T-helper 2 cell treated with Interferon-gamma antibody and Interleukin-4, amounts not matched to agents 5 μg/mL and 100 μg/mL, for 36 hours (primary cell): ENCODE measurements at regions not wholly inside any gene's neighbourhood (a gene's known extent, or its start where the extent isn't known, plus 50 kb on each side); places are given as distances from the start of the nearest gene placed in this dataset.

Experiments used
- DNase-seq: peaks from one replicate; pipeline ENCODE4 v3.0.0; 2021; ENCODE audit warnings: low spot score
- H3K27ac Mint-ChIP-seq: one replicate; pipeline ENCODE4 v1.8.0; 2021; ENCODE audit warnings: mild to moderate bottlenecking, mixed read lengths
- H3K27me3 Mint-ChIP-seq: one replicate; pipeline ENCODE4 v1.8.0; 2021; ENCODE audit warnings: low read depth, mixed read lengths
- H3K36me3 Mint-ChIP-seq: one replicate; pipeline ENCODE4 v1.8.0; 2021; ENCODE audit warnings: low read depth, mixed read lengths
- H3K4me1 Mint-ChIP-seq: one replicate; pipeline ENCODE4 v1.8.0; 2021; ENCODE audit warnings: low read depth, mixed read lengths
- H3K4me3 Mint-ChIP-seq: one replicate; pipeline ENCODE4 v1.8.0; 2022; ENCODE audit warnings: mild to moderate bottlenecking, moderate library complexity, mixed read lengths
- H3K9me3 Mint-ChIP-seq: one replicate; pipeline ENCODE4 v1.8.0; 2021; ENCODE audit warnings: mixed read lengths

DNA sequence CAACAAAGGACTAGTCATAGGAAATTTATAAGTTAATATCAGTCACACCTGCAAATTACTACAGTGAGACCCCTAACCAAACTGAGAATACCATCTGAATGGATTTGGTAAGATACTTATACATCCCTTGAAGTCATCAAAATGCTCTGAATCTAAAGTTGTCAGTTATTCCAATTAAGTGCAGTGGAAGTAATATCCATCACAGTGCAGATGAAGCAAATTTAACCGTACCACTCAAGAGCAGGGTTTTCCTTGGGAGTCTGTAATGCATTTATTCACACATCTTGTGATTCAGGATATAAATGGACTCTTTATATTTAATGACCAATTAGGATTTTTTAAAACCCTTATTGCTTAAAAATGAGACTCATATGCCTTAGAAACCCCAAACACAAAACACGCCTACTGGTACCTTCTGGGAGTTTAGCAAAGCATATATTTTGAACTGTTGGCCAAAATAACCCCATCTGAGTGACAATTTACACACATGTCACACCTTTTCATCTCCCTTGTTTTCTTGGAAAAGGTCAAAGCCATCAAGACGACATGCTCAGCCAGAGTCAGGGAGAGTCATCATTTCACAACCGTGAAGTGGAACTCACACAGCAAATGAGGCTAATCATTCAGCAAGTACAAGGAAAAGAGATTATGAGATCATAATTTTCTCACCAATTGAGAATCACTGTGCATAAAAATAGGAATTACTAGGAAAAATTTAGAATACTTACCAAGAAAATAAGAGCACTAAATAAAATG, 303.7 kb downstream of the HNRNPD start:
- Mint-ChIP-seq H3K4me3 (no peak overlapping the region), H3K36me3 (no peaks in the 10 kb centered on the region), H3K27ac (no peak overlapping the region), H3K27me3 (no peaks in the 10 kb centered on the region), H3K4me1 (no peaks in the 10 kb centered on the region), H3K9me3 (no peaks in the 10 kb centered on the region)
- DNase-seq: no peak

GRCh38 chr4:82063017-82063416, 310.8 kb downstream of the HNRNPD start:
- H3K27me3 Mint-ChIP-seq: no peaks in the 10 kb centered on the region

GRCh38 chr4:82057990-82058544, 315.7 kb downstream of the HNRNPD start:
- H3K27me3 Mint-ChIP-seq: no peaks in the 10 kb centered on the region
- H3K4me3 Mint-ChIP-seq: no peak overlapping the region
- H3K9me3 Mint-ChIP-seq: no peaks in the 10 kb centered on the region
- H3K4me1 Mint-ChIP-seq: no peaks in the 10 kb centered on the region
- no peaks in the 10 kb centered on the region for H3K36me3 Mint-ChIP-seq
- H3K27ac Mint-ChIP-seq: no peak overlapping the region
- no peak for DNase-seq

More at GRCh38 chr4:82063017-82063416, 310.8 kb downstream of the HNRNPD start:
- no peak overlapping the region for H3K27ac Mint-ChIP-seq
- no peaks in the 10 kb centered on the region for H3K4me1 Mint-ChIP-seq
- H3K4me3 Mint-ChIP-seq: no peak overlapping the region
- H3K36me3 Mint-ChIP-seq: no peaks in the 10 kb centered on the region
- H3K9me3 Mint-ChIP-seq: no peaks in the 10 kb centered on the region
- DNase-seq: no peak

DNA sequence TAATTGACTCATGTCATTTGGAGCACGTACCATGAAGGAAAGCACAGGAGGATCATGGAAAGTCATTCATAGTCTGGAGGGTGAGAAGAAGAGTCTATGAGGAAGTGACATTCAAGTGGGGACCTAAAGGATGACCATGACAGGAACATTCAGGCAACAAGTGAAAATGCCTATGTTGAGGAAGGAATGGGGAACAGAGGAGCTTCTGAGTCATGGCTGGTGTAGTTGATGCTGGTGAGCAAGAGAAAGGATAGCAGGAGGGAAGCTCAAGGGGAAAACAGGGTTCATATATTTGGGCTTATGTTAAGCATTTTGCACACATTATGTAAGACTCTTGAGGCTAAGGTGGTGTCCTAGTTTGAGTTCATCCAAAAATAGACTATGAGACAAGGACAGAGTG, 318.6 kb downstream of the HNRNPD start:
- Mint-ChIP-seq H3K27me3 (peaks cover 4% of the 10 kb centered on the region), H3K4me3 (no peak overlapping the region), H3K9me3 (no peaks in the 10 kb centered on the region), H3K27ac (no peak overlapping the region), H3K36me3 (no peaks in the 10 kb centered on the region), H3K4me1 (no peaks in the 10 kb centered on the region)
- DNase-seq: no peak

DNA sequence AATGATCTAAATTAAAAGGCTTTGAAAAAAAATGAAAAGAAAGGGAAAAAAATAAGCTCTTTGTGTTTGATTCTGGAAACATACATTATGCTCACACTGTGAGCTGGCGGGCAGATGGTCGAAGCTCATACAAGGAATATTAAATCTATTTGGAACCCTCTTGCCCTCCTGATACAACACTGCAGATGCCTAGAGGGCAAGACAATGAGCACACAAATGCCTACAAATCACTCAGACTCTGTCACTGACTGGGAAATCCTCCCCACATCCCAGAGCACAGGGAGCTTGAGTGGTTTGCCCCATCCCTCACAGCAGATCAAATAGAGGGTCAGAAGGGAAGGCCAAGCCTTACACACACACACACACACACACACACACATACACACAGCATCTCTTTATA, 320.4 kb downstream of the HNRNPD start:
- H3K4me3 Mint-ChIP-seq: no peak overlapping the region

DNA sequence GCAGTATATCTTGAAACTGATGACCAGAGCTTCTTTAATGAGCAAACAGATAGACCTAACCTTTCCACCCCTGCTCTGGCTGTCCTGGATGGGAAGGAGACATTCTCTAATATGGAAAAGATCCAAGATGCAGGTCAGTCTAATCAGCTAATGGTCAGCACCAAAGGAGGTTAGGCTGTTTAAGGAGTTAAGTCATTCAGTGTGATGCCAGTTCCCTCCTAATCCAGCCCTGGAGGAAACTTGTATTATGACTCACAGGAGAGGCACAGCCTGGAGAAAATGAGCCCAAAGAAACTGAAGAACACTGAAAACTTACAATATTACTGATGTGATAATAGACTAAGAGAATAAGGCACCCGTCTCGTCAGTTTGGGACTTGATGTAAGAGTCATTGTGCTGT, 323.0 kb downstream of the HNRNPD start:
- Mint-ChIP-seq H3K27me3 (peaks cover 23% of the 10 kb centered on the region), H3K9me3 (no peaks in the 10 kb centered on the region), H3K4me1 (no peaks in the 10 kb centered on the region), H3K27ac (no peak overlapping the region), H3K36me3 (no peaks in the 10 kb centered on the region), H3K4me3 (no peak overlapping the region)
- DNase-seq: no peak

More for the DNA sequence above, 320.4 kb downstream of the HNRNPD start:
- no peaks in the 10 kb centered on the region for H3K36me3 Mint-ChIP-seq
- DNase-seq: no peak
- no peak overlapping the region for H3K27ac Mint-ChIP-seq
- H3K4me1 Mint-ChIP-seq: no peaks in the 10 kb centered on the region
- no peaks in the 10 kb centered on the region for H3K9me3 Mint-ChIP-seq
- H3K27me3 Mint-ChIP-seq: peaks cover 6% of the 10 kb centered on the region

- H3K4me1 Mint-ChIP-seq: no peaks in the 10 kb centered on the region
- H3K9me3 Mint-ChIP-seq: no peaks in the 10 kb centered on the region
- H3K27ac Mint-ChIP-seq: no peak overlapping the region
- no peak overlapping the region for H3K4me3 Mint-ChIP-seq
- no peaks in the 10 kb centered on the region for H3K36me3 Mint-ChIP-seq
- peaks cover 33% of the 10 kb centered on the region for H3K27me3 Mint-ChIP-seq
- DNase-seq: no peak
Observed at GRCh38 chr4:82049294-82049693, 324.5 kb downstream of the HNRNPD start.

DNA sequence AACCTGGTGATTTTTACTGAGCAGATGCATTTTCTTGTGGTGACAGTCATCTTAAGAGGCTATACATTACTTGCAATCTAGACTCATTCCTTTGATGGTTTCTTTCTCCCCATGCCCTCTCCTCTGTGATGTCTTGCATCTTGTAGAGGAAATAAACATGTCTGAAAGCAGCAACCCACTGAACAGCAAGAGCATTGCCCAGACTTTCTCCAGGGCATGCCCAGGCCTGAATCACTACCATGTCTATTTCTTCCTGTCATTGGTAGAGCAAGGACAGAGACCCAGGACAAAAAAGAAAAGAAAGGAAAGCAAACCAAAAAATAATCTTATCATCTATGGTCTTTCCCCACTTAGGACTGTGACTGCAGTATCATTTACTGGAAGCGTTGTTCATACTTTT, 326.1 kb downstream of the HNRNPD start:
- Mint-ChIP-seq H3K27me3 (peaks cover 44% of the 10 kb centered on the region), H3K4me1 (no peaks in the 10 kb centered on the region), H3K36me3 (no peaks in the 10 kb centered on the region), H3K27ac (no peak overlapping the region), H3K9me3 (no peaks in the 10 kb centered on the region), H3K4me3 (no peak overlapping the region)
- DNase-seq: no peak

DNA sequence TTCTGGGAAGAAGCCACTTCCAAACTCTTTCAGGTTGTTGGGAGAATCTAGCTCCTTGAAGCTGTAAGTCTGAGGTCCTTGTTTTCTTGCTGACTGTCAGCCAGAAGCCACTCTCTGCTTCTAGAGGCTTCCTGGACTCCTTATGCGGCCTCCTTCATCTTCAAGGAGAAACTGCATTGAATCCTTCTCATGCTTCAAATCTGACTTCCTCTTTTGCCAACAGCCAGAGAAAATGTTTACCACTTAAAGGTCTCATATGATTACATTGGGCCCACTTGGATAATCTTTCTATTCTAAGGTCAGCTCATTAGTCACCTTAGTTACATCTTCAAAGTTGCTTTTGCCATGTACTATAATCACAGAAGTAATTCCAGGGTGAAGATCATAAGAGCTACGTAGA, 327.0 kb downstream of the HNRNPD start:
- Mint-ChIP-seq H3K4me1 (no peaks in the 10 kb centered on the region), H3K36me3 (no peaks in the 10 kb centered on the region), H3K4me3 (no peak overlapping the region), H3K27me3 (peaks cover 52% of the 10 kb centered on the region), H3K9me3 (no peaks in the 10 kb centered on the region), H3K27ac (no peak overlapping the region)
- no peak for DNase-seq

DNA sequence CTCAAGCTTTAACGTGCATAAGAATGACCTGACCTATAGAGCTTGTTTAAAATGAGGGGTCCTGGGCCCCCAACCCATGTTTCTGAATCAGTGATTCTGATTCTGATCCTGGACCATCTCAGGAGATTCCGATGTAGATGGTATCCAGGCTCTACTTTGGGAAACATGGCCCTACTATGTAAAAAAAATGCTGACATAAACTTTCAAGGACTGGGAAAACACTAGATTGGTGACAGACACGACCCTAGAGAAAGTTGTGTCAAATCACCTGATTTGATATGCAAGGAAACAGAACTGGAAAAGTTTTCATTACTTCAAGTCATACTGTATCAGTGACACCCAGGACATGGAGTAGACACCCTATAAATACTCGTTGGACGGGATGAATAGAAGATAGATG, 328.5 kb downstream of the HNRNPD start:
- H3K36me3 Mint-ChIP-seq: no peaks in the 10 kb centered on the region
- peaks cover 48% of the 10 kb centered on the region for H3K27me3 Mint-ChIP-seq
- no peak overlapping the region for H3K4me3 Mint-ChIP-seq
- H3K4me1 Mint-ChIP-seq: no peaks in the 10 kb centered on the region
- no peak for DNase-seq
- H3K27ac Mint-ChIP-seq: no peak overlapping the region
- H3K9me3 Mint-ChIP-seq: no peaks in the 10 kb centered on the region

- no peaks in the 10 kb centered on the region for H3K36me3 Mint-ChIP-seq
- no peaks in the 10 kb centered on the region for H3K4me1 Mint-ChIP-seq
- H3K9me3 Mint-ChIP-seq: no peaks in the 10 kb centered on the region
- peaks cover 47% of the 10 kb centered on the region for H3K27me3 Mint-ChIP-seq
- H3K4me3 Mint-ChIP-seq: no peak overlapping the region
- DNase-seq: no peak
- H3K27ac Mint-ChIP-seq: no peak overlapping the region
Observed at GRCh38 chr4:82044141-82044993, 329.4 kb downstream of the HNRNPD start.

DNA sequence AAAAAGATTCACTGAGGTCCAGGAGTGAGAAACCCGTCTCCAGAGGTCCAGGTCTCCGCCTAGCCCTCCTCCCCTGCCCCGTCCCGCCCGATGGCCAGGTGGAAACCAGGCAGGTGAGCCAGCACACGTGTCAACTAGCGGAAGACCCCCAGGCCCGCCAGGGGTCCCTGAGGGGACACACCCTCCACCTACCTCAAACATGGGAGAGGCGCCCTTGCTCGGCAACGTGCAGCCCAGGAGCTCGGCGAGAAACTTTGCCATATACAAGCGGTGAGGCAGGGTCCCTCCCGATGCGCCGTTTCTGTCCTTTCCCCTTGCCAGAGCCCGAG, 330.0 kb downstream of the HNRNPD start:
- no peak for DNase-seq
- H3K4me3 Mint-ChIP-seq: no peak overlapping the region
- H3K9me3 Mint-ChIP-seq: no peaks in the 10 kb centered on the region
- peaks cover 48% of the 10 kb centered on the region for H3K27me3 Mint-ChIP-seq
- no peaks in the 10 kb centered on the region for H3K36me3 Mint-ChIP-seq
- H3K4me1 Mint-ChIP-seq: no peaks in the 10 kb centered on the region
- H3K27ac Mint-ChIP-seq: no peak overlapping the region

DNA sequence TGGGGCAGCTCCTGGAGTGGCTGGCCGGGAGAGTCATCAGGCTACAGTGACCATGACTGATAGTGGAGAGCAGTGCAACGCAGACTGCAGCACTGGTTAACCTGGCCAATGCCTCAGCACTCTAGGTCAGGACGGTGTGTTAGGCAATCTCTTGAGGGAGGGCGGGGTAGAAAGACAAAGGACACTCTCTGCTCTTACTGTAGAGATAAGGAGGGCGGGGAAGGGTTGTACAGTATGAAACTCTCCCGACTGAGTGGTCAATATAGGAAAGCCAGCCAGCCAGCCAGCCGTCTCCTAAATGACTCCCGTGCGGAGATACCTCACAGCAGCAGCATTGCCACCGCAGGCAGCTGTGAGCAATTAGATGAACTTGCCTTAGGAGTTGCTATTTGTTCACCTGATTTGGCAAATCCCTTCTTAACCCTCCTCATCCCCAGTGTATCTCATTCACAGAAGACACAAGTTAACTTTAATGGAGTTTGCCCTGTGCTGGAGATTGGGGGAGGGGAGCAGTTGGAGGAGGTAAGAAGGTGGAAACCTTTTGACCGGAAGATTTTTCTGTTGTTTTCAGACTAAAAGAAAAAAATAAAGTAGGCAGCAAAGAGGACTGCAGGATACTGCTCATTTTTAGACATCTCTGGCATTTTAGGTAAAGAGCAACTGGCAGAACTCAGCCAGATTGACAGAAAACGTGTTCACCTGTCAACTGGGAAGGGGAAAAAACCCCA, 330.5 kb downstream of the HNRNPD start:
- H3K4me3 Mint-ChIP-seq: no peak overlapping the region
- H3K9me3 Mint-ChIP-seq: no peaks in the 10 kb centered on the region
- H3K4me1 Mint-ChIP-seq: no peaks in the 10 kb centered on the region
- H3K27ac Mint-ChIP-seq: no peak overlapping the region
- DNase-seq: no peak
- no peaks in the 10 kb centered on the region for H3K36me3 Mint-ChIP-seq
- H3K27me3 Mint-ChIP-seq: peaks cover 48% of the 10 kb centered on the region

DNA sequence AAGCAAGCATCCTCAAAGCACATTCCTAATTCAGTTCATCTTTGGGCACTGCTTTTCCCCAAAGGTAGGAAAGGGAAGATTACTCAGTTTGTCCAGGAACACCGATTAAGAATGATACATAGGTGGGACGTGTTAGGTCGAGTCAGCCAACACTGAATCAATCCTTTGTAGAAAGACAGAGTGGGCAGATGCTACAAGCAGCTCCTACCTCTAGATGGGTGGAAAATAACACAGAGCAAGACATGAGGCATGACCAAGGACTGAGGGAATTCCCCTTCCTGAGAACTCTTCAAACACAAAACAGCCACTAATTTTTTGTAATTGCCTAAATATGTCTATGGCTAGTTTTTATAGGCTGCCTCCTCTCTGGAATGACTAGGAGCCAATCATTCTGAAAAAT, 331.7 kb downstream of the HNRNPD start:
- no peaks in the 10 kb centered on the region for H3K9me3 Mint-ChIP-seq
- H3K4me3 Mint-ChIP-seq: no peak overlapping the region
- no peak overlapping the region for H3K27ac Mint-ChIP-seq
- no peaks in the 10 kb centered on the region for H3K36me3 Mint-ChIP-seq
- no peak for DNase-seq
- peaks cover 43% of the 10 kb centered on the region for H3K27me3 Mint-ChIP-seq
- H3K4me1 Mint-ChIP-seq: no peaks in the 10 kb centered on the region
